T-helper 2 cell (primary cell): ENCODE measurements at regions not wholly inside any gene's neighbourhood (a gene's known extent, or its start where the extent isn't known, plus 50 kb on each side); places are given as distances from the start of the nearest gene placed in this dataset.

Experiments used
- DNase-seq, 5 experiments: peaks; one replicate each; pipeline versions ENCODE4 v3.0.0 to v3.0.0-alpha.2; 2012 to 2022

DNA sequence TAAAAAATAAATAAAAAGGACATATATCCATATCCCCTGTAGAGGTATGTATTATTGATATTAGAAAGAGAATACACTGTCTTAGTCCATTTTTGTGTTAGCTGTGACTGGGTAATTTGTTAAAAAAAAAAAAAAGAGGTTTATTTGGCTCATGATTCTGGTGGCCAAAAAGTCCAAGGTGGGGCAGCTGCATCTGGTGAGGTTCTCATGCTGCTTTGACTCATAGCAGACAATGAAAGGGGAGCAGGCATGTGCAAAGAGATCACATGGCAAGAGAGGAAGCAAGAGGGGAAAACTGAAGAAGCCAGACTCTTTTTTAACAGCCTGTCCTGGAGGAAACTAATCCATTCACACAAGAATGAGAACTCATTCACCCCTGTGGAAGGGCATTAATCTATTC, 101.6 kb upstream of the MAP4K3 start:
- no peak for DNase-seq

GRCh38 chr2:39540414-39540813, 103.3 kb upstream of the MAP4K3 start:
- no peak for DNase-seq

- no peak for DNase-seq
These were observed 104.2 kb upstream of the MAP4K3 start for GRCh38 chr2:39541011-39541930.

GRCh38 chr2:39542523-39542922, 105.4 kb upstream of the MAP4K3 start:
- DNase-seq, result no peak

GRCh38 chr2:39545957-39546356, 108.9 kb upstream of the MAP4K3 start:
- DNase-seq, result no peak

GRCh38 chr2:39546409-39546808, 109.3 kb upstream of the MAP4K3 start:
- DNase-seq, result no peak

- no peak for DNase-seq
These were observed 109.9 kb upstream of the MAP4K3 start for GRCh38 chr2:39546937-39547336.

DNA sequence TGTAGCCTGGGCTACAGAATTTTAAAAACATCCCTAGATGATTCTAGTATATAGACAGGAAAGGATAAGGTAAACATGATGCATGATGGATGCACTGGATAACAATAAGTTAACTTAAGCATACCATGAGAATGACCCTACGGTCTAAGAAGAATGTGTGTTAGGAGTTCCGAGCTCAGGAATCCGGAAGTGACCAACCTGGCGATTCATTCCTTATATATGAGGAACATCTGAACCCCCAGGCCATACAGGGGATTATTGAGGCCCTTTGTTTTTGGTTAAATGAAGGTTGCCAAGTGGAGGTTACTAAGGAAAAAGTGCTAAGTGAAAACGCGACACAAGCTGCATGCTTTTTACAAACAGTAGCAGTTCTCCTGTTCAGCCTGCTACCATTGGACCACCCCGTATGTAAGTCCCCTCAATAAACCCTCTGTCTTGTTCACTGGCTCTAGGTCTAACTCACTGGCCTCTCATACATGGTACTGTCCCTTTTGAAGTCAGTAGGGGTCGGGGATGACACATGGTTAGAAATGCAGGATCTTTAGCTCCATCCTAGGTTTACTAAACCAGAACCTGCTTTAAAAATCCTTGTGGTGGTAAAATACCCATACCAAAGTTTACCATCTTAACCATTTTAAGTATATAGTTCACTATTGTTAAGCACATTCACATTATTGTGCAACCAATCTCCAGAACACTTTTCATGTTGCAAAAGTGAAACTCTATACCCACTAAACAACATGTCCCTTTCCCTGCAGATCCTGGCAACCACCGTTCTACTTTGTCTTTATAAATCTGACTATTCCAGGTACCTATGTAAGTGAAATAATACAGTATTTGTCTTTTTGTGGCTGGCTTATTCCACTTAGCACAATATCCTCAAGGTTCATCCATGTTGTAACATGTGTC, 111.0 kb upstream of the MAP4K3 start:
- DNase-seq, result no peak

DNA sequence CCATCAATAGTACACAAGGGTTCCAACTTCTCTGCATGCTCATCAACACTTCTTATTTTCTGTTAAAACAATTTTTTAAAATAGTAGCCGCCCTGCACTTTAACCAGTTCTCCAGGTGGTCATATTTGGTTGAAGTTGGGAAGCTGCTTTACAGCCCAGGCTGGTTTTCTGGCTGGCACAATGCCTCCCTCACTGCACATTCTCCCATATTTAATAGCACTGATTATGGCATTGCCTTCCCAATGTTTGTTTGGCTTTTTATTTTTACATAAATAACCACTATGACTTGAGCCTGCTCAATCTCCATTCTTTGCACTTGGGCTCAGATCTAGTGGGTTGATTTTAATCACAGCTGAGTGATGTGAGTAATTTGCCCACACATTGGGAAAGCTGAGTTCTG, 111.9 kb upstream of the MAP4K3 start:
- DNase-seq, result no peak

- no peak for DNase-seq
These were observed 112.8 kb upstream of the MAP4K3 start for GRCh38 chr2:39549718-39550464.

GRCh38 chr2:39550701-39551285, 113.7 kb upstream of the MAP4K3 start:
- DNase-seq, result no peak

DNA sequence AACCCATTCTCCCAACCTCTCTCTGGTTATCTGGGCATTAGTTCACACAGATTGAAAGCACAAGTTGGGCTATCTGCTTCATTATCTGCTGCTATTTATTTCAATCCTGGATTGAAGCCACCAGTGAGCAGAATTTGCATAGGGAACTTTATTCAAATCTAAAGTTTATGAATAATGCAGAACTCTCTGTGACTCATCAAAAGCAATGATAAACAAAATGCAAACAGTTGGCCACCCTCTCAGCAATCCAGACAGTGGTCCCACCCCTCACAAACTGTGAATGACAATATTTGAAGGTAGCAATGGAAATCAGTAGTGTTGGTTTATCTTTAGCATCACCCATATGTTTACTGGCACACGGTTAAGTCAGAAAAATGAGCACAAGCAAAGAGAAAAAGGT, 106.8 kb upstream of the TMEM178A start:
- DNase-seq, result no peak

DNA sequence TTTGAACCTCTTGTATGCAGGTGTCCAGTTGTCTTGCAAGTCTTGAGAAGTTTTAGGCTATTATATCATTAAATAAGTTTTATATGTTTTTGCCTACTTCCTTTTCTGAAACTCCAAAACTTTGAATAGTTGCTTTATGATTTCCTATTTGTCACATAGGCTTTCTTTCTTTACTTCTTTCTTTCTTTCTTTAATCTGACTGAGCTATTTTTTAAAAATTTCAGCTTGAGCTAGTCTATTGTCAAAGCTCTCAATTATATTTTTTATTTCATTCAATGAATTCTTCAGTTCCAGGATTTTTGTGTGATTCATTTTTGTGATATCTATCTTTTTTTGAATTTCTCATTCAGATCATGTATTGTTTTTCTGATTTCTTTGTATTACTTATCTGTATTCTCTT, 102.1 kb upstream of the TMEM178A start:
- DNase-seq, result no peak

DNA sequence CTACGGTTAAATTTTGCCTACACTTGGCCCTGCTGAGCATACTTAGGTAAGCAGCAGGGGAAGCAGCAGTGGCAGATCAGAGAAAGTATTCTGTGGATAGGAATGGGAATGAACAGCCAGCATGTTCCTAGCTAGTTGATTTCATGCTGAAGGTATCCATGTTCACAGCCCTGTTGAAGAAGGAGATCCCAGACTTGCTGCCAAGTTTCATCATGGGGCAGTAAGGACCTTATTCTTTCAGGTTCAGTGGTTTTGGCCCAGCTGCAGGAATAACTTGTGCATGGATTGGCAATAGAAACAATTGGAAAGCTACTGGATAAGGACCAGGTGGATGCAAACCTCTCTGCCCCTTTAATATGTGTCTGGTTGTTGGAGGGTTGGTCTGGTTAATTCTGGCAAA, 98.2 kb upstream of the TMEM178A start:
- DNase-seq, result no peak

DNA sequence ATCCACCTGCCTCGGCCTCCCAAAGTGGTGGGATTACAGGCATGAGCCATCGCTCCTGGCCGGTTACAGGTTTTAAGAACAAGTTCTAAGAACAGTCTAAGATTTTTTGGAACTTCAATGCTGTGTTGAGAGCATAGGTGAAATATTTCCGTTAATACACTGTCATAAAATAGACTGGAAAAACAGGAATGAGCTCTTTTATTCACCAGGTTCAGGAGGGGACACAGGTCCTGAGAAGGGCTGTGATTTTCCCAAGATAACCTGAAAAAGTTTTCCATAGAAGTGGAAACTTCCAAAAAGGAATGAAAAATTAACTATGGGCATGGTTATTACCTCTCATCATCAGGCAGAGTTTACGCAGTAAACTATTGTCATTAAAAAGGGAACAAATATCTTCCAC, 97.6 kb upstream of the TMEM178A start:
- no peak for DNase-seq

- DNase-seq, result no peak
These were observed 97.1 kb upstream of the TMEM178A start for GRCh38 chr2:39568561-39569006.

DNA sequence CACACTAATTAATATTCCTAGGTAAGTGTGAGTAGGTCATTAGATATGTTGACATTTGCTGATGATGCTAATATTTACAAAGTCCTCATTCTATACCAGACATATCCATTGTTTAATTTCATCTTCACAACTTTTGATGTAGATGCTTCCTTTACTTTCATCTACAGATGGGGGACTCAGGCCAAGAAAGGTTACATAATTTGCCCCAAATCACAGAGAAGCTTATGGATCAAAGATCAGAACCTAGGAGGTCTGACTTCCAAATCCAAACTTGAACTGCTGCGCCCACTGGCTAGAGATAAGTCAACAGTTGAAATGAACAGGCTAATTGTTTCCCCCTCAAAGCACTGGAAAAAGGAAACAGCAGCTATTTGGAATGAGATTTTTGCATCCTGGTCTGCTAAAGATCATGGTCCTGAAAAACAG, 95.6 kb upstream of the TMEM178A start:
- DNase-seq, result no peak

GRCh38 chr2:39570614-39571013, 95.1 kb upstream of the TMEM178A start:
- no peak for DNase-seq

DNA sequence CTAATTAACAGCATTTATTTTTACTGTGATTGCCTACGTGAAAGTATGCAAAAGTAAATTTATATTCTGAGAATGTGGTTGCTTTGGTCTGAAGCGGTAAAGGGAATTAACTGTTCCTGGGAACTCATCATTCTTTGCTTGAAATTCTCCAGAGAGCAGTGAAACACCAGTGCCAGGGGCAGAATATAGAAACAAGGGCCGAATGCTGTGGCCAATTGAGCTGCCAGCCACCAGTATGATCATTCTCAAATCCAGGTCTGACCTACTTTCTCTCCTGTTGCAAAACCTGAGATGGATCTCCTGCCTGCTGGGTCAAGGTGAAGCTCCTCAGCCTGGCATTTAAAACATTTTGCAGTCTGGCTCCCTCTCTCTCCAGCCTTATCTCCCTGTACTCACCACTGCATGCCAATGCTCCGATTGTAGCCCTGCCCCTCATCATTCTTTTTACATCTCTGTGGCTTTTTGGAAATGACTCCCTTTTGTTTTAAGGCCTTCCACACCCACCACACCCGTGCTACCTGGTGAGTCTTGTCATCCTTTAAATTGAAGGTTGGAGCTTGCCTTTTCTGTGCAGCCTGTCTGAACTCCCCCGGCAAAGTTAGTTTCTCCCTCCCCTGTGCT, 94.5 kb upstream of the TMEM178A start:
- DNase-seq, result no peak

- no peak for DNase-seq
These were observed 92.4 kb upstream of the TMEM178A start for GRCh38 chr2:39573276-39573675.

GRCh38 chr2:39581866-39582265, 83.9 kb upstream of the TMEM178A start:
- DNase-seq, result no peak

DNA sequence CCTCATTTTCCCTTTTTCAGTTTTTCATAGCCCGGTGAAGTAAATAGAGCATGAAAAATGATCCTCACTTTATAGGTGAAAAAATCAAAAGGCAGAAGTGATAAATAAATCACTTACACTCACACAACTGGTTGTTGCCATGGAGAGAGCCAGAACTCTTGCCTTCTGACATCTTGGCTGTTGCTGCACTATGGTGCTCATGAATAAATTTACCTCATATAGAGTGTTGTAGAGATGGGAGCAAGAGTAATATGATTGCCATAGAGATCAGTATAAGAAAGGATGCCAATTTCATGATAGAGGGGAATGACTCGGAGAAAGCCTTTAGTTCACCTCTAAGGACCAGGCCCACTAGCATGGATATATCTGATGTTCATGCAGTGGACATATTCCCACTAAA, 82.5 kb upstream of the TMEM178A start:
- DNase-seq, result no peak
